ENCODE measurements at regions not wholly inside any gene's neighbourhood (a gene's known extent, or its start where the extent isn't known, plus 50 kb on each side); places are given as distances from the start of the nearest gene placed in this dataset.
"Not testable (repeated sequence)": the region's sequence is repeated elsewhere in the genome, so short reads cannot be mapped to it uniquely, and the experiment has no call there.

GRCh38 chr6:134427721-134428120 is 109.8 kb upstream of the SGK1 start:
- H3K36me3 ChIP-seq (ENCODE audit: control insufficient read depth in 1 of 2, insufficient read depth in 2 of 2, low read length in 2 of 2) = no peaks in the 10 kb centered on the region
- H3K4me3 ChIP-seq (ENCODE audit: low read depth in 1 of 2, low read length in 2 of 2) = no peak overlapping the region
- H3K27ac ChIP-seq (ENCODE audit: low read length) = no peak overlapping the region
- no peaks in the 10 kb centered on the region for H3K4me1 ChIP-seq (ENCODE audit: control insufficient read depth in 1 of 2, insufficient read depth in 2 of 2, low read length in 2 of 2)
- H3K9me3 ChIP-seq (ENCODE audit: control insufficient read depth in 1 of 2, low read length in 2 of 2) = no peaks in the 10 kb centered on the region
- H3K27me3 ChIP-seq (ENCODE audit: low read depth, low read length) = no peaks in the 10 kb centered on the region

- Histone ChIP-seq H3K4me3 (ENCODE audit: low read depth in 1 of 2, low read length in 2 of 2) (no peak overlapping the region), H3K9me3 (ENCODE audit: control insufficient read depth in 1 of 2, low read length in 2 of 2) (no peaks in the 10 kb centered on the region), H3K27ac (ENCODE audit: low read length) (no peak overlapping the region), H3K36me3 (ENCODE audit: control insufficient read depth in 1 of 2, insufficient read depth in 2 of 2, low read length in 2 of 2) (no peaks in the 10 kb centered on the region), H3K4me1 (ENCODE audit: control insufficient read depth in 1 of 2, insufficient read depth in 2 of 2, low read length in 2 of 2) (no peaks in the 10 kb centered on the region), H3K27me3 (ENCODE audit: low read depth, low read length) (no peaks in the 10 kb centered on the region)
These were observed 108.7 kb upstream of the SGK1 start for GRCh38 chr6:134426623-134427022.

- H3K36me3 ChIP-seq (ENCODE audit: control insufficient read depth in 1 of 2, insufficient read depth in 2 of 2, low read length in 2 of 2); H3K27ac ChIP-seq (ENCODE audit: low read length); H3K27me3 ChIP-seq (ENCODE audit: low read depth, low read length); H3K4me3 ChIP-seq (ENCODE audit: low read depth in 1 of 2, low read length in 2 of 2); H3K9me3 ChIP-seq (ENCODE audit: control insufficient read depth in 1 of 2, low read length in 2 of 2); H3K4me1 ChIP-seq (ENCODE audit: control insufficient read depth in 1 of 2, insufficient read depth in 2 of 2, low read length in 2 of 2): not testable (repeated sequence)
These were observed 108.0 kb upstream of the SGK1 start for GRCh38 chr6:134425917-134426316.

- Histone ChIP-seq H3K27me3 (ENCODE audit: low read depth, low read length) (no peaks in the 10 kb centered on the region), H3K4me1 (ENCODE audit: control insufficient read depth in 1 of 2, insufficient read depth in 2 of 2, low read length in 2 of 2) (no peaks in the 10 kb centered on the region), H3K36me3 (ENCODE audit: control insufficient read depth in 1 of 2, insufficient read depth in 2 of 2, low read length in 2 of 2) (no peaks in the 10 kb centered on the region), H3K9me3 (ENCODE audit: control insufficient read depth in 1 of 2, low read length in 2 of 2) (no peaks in the 10 kb centered on the region), H3K27ac (ENCODE audit: low read length) (no peak overlapping the region), H3K4me3 (ENCODE audit: low read depth in 1 of 2, low read length in 2 of 2) (no peak overlapping the region)
These were observed 107.6 kb upstream of the SGK1 start for GRCh38 chr6:134425513-134425912.

GRCh38 chr6:134424798-134425170 is 106.9 kb upstream of the SGK1 start:
- Histone ChIP-seq H3K9me3 (ENCODE audit: control insufficient read depth in 1 of 2, low read length in 2 of 2) (no peaks in the 10 kb centered on the region), H3K27ac (ENCODE audit: low read length) (no peak overlapping the region), H3K27me3 (ENCODE audit: low read depth, low read length) (no peaks in the 10 kb centered on the region), H3K4me3 (ENCODE audit: low read depth in 1 of 2, low read length in 2 of 2) (no peak overlapping the region), H3K36me3 (ENCODE audit: control insufficient read depth in 1 of 2, insufficient read depth in 2 of 2, low read length in 2 of 2) (no peaks in the 10 kb centered on the region), H3K4me1 (ENCODE audit: control insufficient read depth in 1 of 2, insufficient read depth in 2 of 2, low read length in 2 of 2) (no peaks in the 10 kb centered on the region)

GRCh38 chr6:134424165-134424797 is 106.4 kb upstream of the SGK1 start:
- Histone ChIP-seq H3K9me3 (ENCODE audit: control insufficient read depth in 1 of 2, low read length in 2 of 2) (no peaks in the 10 kb centered on the region), H3K4me1 (ENCODE audit: control insufficient read depth in 1 of 2, insufficient read depth in 2 of 2, low read length in 2 of 2) (no peaks in the 10 kb centered on the region), H3K36me3 (ENCODE audit: control insufficient read depth in 1 of 2, insufficient read depth in 2 of 2, low read length in 2 of 2) (no peaks in the 10 kb centered on the region), H3K27me3 (ENCODE audit: low read depth, low read length) (no peaks in the 10 kb centered on the region), H3K4me3 (ENCODE audit: low read depth in 1 of 2, low read length in 2 of 2) (no peak overlapping the region), H3K27ac (ENCODE audit: low read length) (no peak overlapping the region)

- no peaks in the 10 kb centered on the region for H3K9me3 ChIP-seq (ENCODE audit: control insufficient read depth in 1 of 2, low read length in 2 of 2)
- no peaks in the 10 kb centered on the region for H3K36me3 ChIP-seq (ENCODE audit: control insufficient read depth in 1 of 2, insufficient read depth in 2 of 2, low read length in 2 of 2)
- no peak overlapping the region for H3K4me3 ChIP-seq (ENCODE audit: low read depth in 1 of 2, low read length in 2 of 2)
- H3K27ac ChIP-seq (ENCODE audit: low read length) = no peak overlapping the region
- no peaks in the 10 kb centered on the region for H3K27me3 ChIP-seq (ENCODE audit: low read depth, low read length)
- H3K4me1 ChIP-seq (ENCODE audit: control insufficient read depth in 1 of 2, insufficient read depth in 2 of 2, low read length in 2 of 2) = no peaks in the 10 kb centered on the region
These were observed 104.7 kb upstream of the SGK1 start for GRCh38 chr6:134422426-134423231.

- H3K27ac ChIP-seq (ENCODE audit: low read length) = no peak overlapping the region
- no peaks in the 10 kb centered on the region for H3K27me3 ChIP-seq (ENCODE audit: low read depth, low read length)
- no peaks in the 10 kb centered on the region for H3K36me3 ChIP-seq (ENCODE audit: control insufficient read depth in 1 of 2, insufficient read depth in 2 of 2, low read length in 2 of 2)
- H3K4me1 ChIP-seq (ENCODE audit: control insufficient read depth in 1 of 2, insufficient read depth in 2 of 2, low read length in 2 of 2) = no peaks in the 10 kb centered on the region
- H3K4me3 ChIP-seq (ENCODE audit: low read depth in 1 of 2, low read length in 2 of 2) = no peak overlapping the region
- H3K9me3 ChIP-seq (ENCODE audit: control insufficient read depth in 1 of 2, low read length in 2 of 2) = no peaks in the 10 kb centered on the region
These were observed 103.6 kb upstream of the SGK1 start for GRCh38 chr6:134421501-134421900.

- Histone ChIP-seq H3K36me3 (ENCODE audit: control insufficient read depth in 1 of 2, insufficient read depth in 2 of 2, low read length in 2 of 2) (no peaks in the 10 kb centered on the region), H3K9me3 (ENCODE audit: control insufficient read depth in 1 of 2, low read length in 2 of 2) (no peaks in the 10 kb centered on the region), H3K4me1 (ENCODE audit: control insufficient read depth in 1 of 2, insufficient read depth in 2 of 2, low read length in 2 of 2) (no peaks in the 10 kb centered on the region), H3K27ac (ENCODE audit: low read length) (no peak overlapping the region), H3K4me3 (ENCODE audit: low read depth in 1 of 2, low read length in 2 of 2) (no peak overlapping the region), H3K27me3 (ENCODE audit: low read depth, low read length) (no peaks in the 10 kb centered on the region)
These were observed 102.8 kb upstream of the SGK1 start for GRCh38 chr6:134420614-134421181.

- H3K4me1 ChIP-seq (ENCODE audit: control insufficient read depth in 1 of 2, insufficient read depth in 2 of 2, low read length in 2 of 2) = no peaks in the 10 kb centered on the region
- no peaks in the 10 kb centered on the region for H3K27me3 ChIP-seq (ENCODE audit: low read depth, low read length)
- no peak overlapping the region for H3K4me3 ChIP-seq (ENCODE audit: low read depth in 1 of 2, low read length in 2 of 2)
- H3K27ac ChIP-seq (ENCODE audit: low read length) = no peak overlapping the region
- no peaks in the 10 kb centered on the region for H3K9me3 ChIP-seq (ENCODE audit: control insufficient read depth in 1 of 2, low read length in 2 of 2)
- no peaks in the 10 kb centered on the region for H3K36me3 ChIP-seq (ENCODE audit: control insufficient read depth in 1 of 2, insufficient read depth in 2 of 2, low read length in 2 of 2)
These were observed 101.8 kb upstream of the SGK1 start for GRCh38 chr6:134419716-134420115.

- Histone ChIP-seq H3K27me3 (ENCODE audit: low read depth, low read length) (no peaks in the 10 kb centered on the region), H3K27ac (ENCODE audit: low read length) (no peak overlapping the region), H3K9me3 (ENCODE audit: control insufficient read depth in 1 of 2, low read length in 2 of 2) (no peaks in the 10 kb centered on the region), H3K4me3 (ENCODE audit: low read depth in 1 of 2, low read length in 2 of 2) (no peak overlapping the region), H3K4me1 (ENCODE audit: control insufficient read depth in 1 of 2, insufficient read depth in 2 of 2, low read length in 2 of 2) (no peaks in the 10 kb centered on the region), H3K36me3 (ENCODE audit: control insufficient read depth in 1 of 2, insufficient read depth in 2 of 2, low read length in 2 of 2) (no peaks in the 10 kb centered on the region)
These were observed 98.7 kb upstream of the SGK1 start for GRCh38 chr6:134416418-134417154.
